HepG2 (cell line): ENCODE measurements at regions not wholly inside any gene's neighbourhood (a gene's known extent, or its start where the extent isn't known, plus 50 kb on each side); places are given as distances from the start of the nearest gene placed in this dataset.

Source experiments
- ATAC-seq: fragments of 200-7000 bp; cut with Tn5 transposase; 3 replicates; pipeline ENCODE4 v1.9.1; 2020; ENCODE audit warnings: mild to moderate bottlenecking, moderate library complexity
- BruUV-seq: library from RNA; stranded (reverse); fragments of 400-500 nt; replicated peaks from 2 replicates; lab custom pipeline; 2021; lab: Mats Ljungman, UMichigan
- CTCF ChIA-PET: fragments of 300-600 bp; formaldehyde crosslinking; extraction: SDS; loops from one replicate; lab custom pipeline; 2021; ENCODE audit warnings: low total read pairs, inconsistent platforms, low intra/inter-chr PET ratio; lab: Yijun Ruan, JAX
- POLR2A ChIA-PET: fragments of 350-600 bp; sonication (Branson Sonifier 250); formaldehyde crosslinking; loops from one replicate; lab custom pipeline; 2020; ENCODE audit warnings: antibody characterized with exemption, inconsistent platforms; lab: Yijun Ruan, JAX
- DNase-seq: peaks from one replicate; pipeline ENCODE4 v3.0.0-alpha.2; 2015; ENCODE audit warnings: low spot score
- FAIRE-seq: peaks from 3 replicates; lab custom pipeline; 2011; peaks lifted over from hg19 to GRCh38; lab: Jason Lieb, UNC
- H2AFZ ChIP-seq: one replicate; pipeline ENCODE4 v1.6.1; 2011; ENCODE audit warnings: low read length, inconsistent platforms
- H3K27ac ChIP-seq: fragments of 300-600 bp; 3 replicates; pipeline ENCODE4 v1.8.0; 2011; ENCODE audit warnings: mixed run types, mild to moderate bottlenecking, mixed read lengths, low read length, inconsistent platforms; ENCODE audit not compliant: insufficient read depth; ENCODE audit errors: extremely low read length
- H3K27me3 ChIP-seq, 2 experiments: fragments of 200-600 bp in 1 of 2; 2 replicates in 1 of 2; 3 replicates in 1 of 2; pipeline versions ENCODE4 v1.6.0 to v1.8.0; 2011; ENCODE audit warnings: low read length in 2 of 2, mild to moderate bottlenecking in 2 of 2, moderate library complexity in 2 of 2, inconsistent platforms in 1 of 2; ENCODE audit not compliant: insufficient read depth in 2 of 2, control insufficient read depth in 1 of 2
- H3K36me3 ChIP-seq, 2 experiments: fragments of 200-600 bp in 1 of 2; replicated peaks in 1 of 2; 2 replicates in 1 of 2; 3 replicates in 1 of 2; pipeline versions ENCODE4 v1.5.1 to v1.8.0; 2011; ENCODE audit warnings: low read length in 2 of 2, inconsistent platforms in 1 of 2; ENCODE audit not compliant: insufficient read depth in 2 of 2, control insufficient read depth in 1 of 2
- H3K4me1 ChIP-seq: 2 replicates; pipeline ENCODE4 v1.5.1; 2012; ENCODE audit warnings: low read length, inconsistent platforms; ENCODE audit not compliant: insufficient read depth
- H3K4me2 ChIP-seq: 2 replicates; pipeline ENCODE4 v1.6.0; 2011; ENCODE audit warnings: low read depth, low read length, inconsistent platforms
- H3K4me3 ChIP-seq, 3 experiments: fragments of 200-600 bp in 1 of 3; sonication (generic), shearing (Covaris generic) in 1 of 3; replicated peaks in 1 of 3; 2 replicates each; pipeline ENCODE4 v1.5.1; 2011 to 2016; ENCODE audit warnings: low read length in 3 of 3, inconsistent platforms in 2 of 3, low read depth in 2 of 3, mild to moderate bottlenecking in 2 of 3, control low read depth in 1 of 3, mixed read lengths in 1 of 3; ENCODE audit not compliant: insufficient read depth in 1 of 3
- H3K79me2 ChIP-seq: one replicate; pipeline ENCODE4 v1.6.1; 2011; ENCODE audit warnings: low read length, inconsistent platforms; ENCODE audit not compliant: insufficient read depth
- H3K9ac ChIP-seq: 2 replicates; pipeline ENCODE4 v1.6.0; 2011; ENCODE audit warnings: mild to moderate bottlenecking, low read depth, low read length, inconsistent platforms; ENCODE audit not compliant: insufficient read depth
- H3K9me3 ChIP-seq: 2 replicates; pipeline ENCODE4 v1.5.1; 2012; ENCODE audit warnings: mild to moderate bottlenecking, low read length
- H4K20me1 ChIP-seq: 2 replicates; pipeline ENCODE4 v1.6.0; 2011; ENCODE audit warnings: inconsistent platforms, mild to moderate bottlenecking, low read length, moderate library complexity; ENCODE audit not compliant: insufficient read depth
- BHLHE40 ChIP-seq: IDR thresholded peaks from 2 replicates; pipeline ENCODE4 v1.6.1; 2011; ENCODE audit warnings: low read length, improper control_type of control experiment
- CEBPB ChIP-seq: IDR thresholded peaks from 2 replicates; pipeline ENCODE4 v1.6.1; 2011; ENCODE audit warnings: low read depth, low read length, improper control_type of control experiment, borderline replicate concordance
- CTCF ChIP-seq: sonication (generic); formaldehyde crosslinking; IDR thresholded peaks from 2 replicates; pipeline ENCODE4 v1.5.0; 2020; ENCODE audit warnings: mild to moderate bottlenecking, missing genetic modification reagents, moderate library complexity
- FOSL2 ChIP-seq: sonication (generic); formaldehyde crosslinking; IDR thresholded peaks from 2 replicates; pipeline ENCODE4 v1.4.0; 2020; ENCODE audit warnings: missing genetic modification reagents
- GZF1 ChIP-seq: sonication (generic); formaldehyde crosslinking; IDR thresholded peaks from 2 replicates; pipeline ENCODE4 v1.5.1; 2020; ENCODE audit warnings: mild to moderate bottlenecking, missing genetic modification reagents
- HMGXB4 ChIP-seq, 2 experiments: sonication (generic) in 1 of 2; formaldehyde crosslinking in 1 of 2; IDR thresholded peaks; 2 replicates each; pipeline versions ENCODE4 v1.4.0 to v1.6.1; 2018 to 2020; ENCODE audit warnings: missing genetic modification reagents in 2 of 2, borderline replicate concordance in 1 of 2, low read depth in 1 of 2, mild to moderate bottlenecking in 1 of 2, missing biosample characterization in 1 of 2
- MXD4 ChIP-seq: IDR thresholded peaks from 2 replicates; pipeline ENCODE4 v1.6.1; 2016; ENCODE audit warnings: mild to moderate bottlenecking, missing biosample characterization, missing genetic modification reagents
- PPARG ChIP-seq: conservative IDR thresholded peaks from 2 replicates; pipeline ENCODE4 v1.6.1; 2016; ENCODE audit warnings: missing biosample characterization, missing genetic modification reagents
- RAD21 ChIP-seq: fragments of 450-650 bp; formaldehyde crosslinking; IDR thresholded peaks from 2 replicates; pipeline ENCODE4 v1.5.0; 2020; ENCODE audit warnings: mild to moderate bottlenecking
- SMC3 ChIP-seq: IDR thresholded peaks from 2 replicates; pipeline ENCODE4 v1.6.1; 2011; ENCODE audit warnings: low read length, improper control_type of control experiment
- ZNF704 ChIP-seq: sonication (generic); formaldehyde crosslinking; IDR thresholded peaks from 2 replicates; pipeline ENCODE4 v1.8.1; 2023; ENCODE audit warnings: mild to moderate bottlenecking, inconsistent platforms, moderate library complexity, missing genetic modification reagents, borderline replicate concordance
- WGBS: methylation state at CpG from one replicate; pipeline ENCODE4 v1.1.6; 2017; ENCODE audit warnings: low lambda C conversion rate; 5-methylcytosine and 5-hydroxymethylcytosine counted together
- in situ Hi-C: cut with HindIII; loops from 2 replicates; pipeline ENCODE4 v1.10.0; 2017; ENCODE audit warnings: low pct_unique_long_range_greater_than_20kb; ENCODE audit not compliant: extremely low pct_ligation_motif_present
- intact Hi-C: fragments of 100-400 bp; cut with micrococcal nuclease; formaldehyde crosslinking; loops from one replicate; pipeline ENCODE4 v1.10.0; 2022; ENCODE audit not compliant: unreplicated experiment
- TF ChIP-seq, protein P1 (sequence below): IDR thresholded peaks from 2 replicates; pipeline ENCODE4 v1.4.0; 2020; ENCODE audit warnings: mild to moderate bottlenecking, missing genetic modification reagents
- TF ChIP-seq, protein P2 (sequence below): IDR thresholded peaks from 2 replicates; pipeline ENCODE4 v1.6.1; 2016; ENCODE audit warnings: missing genetic modification reagents, missing compliant biosample characterization

DNA sequence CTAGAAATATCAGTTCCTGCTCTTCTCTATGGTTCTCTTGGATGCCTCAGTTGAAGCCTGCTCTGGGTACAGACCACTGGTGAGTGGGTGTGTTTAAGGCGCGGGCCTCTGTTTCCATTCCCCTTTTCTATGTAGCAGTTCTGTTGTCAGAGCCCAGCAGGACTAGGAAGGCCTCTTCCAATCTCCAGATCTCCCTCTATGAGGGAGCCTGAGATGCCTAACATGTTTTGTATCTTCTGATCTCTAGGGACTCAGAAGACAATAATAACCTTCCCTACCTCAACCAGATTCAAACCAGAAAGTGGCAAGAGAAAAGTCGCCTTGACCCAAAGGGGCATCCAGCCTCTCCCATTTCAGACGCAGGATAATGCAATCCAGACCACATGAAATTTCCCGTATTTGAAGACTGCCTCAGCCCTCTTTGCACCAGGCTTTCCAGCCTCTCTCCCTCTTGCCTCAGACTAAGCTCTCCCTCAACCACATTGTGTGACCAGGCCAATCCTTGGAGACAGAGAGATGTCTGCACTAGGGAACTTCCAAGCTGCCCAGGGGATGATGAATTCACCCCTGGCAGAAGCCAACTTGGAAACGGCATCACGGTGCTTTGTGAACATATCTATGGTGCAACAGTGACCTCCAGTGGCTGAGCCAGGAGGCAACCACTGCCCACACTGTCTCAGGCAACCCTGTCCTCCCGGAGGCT is 150.1 kb upstream of the UBASH3B start:
- intact Hi-C loops, result loop anchor here (1.0 to 5.0 kb wide), 5 partner anchors 211 to 914 kb away; no protein-coding TSS in a partner anchor
- WGBS, result 19% methylated on average over 7 of the region's 8 CpGs
- H2AFZ ChIP-seq, result no peak overlapping the region
- DNase-seq (peak; percentile 42), FAIRE-seq (peak; percentile 83), ATAC-seq (peak; percentile 99)
- H3K4me3 ChIP-seq, result no peak overlapping the region
- in situ Hi-C loops, result loop anchor here (5.0 kb wide), 2 partner anchors 288 to 853 kb away; no protein-coding TSS in a partner anchor
- no peak overlapping the region for H3K27ac ChIP-seq
- no peaks in the 10 kb centered on the region for H3K9me3 ChIP-seq
- no peak overlapping the region for H3K9ac ChIP-seq
- H3K79me2 ChIP-seq, result no peaks in the 10 kb centered on the region
- no peak overlapping the region for H3K4me2 ChIP-seq
- ChIA-PET POLR2A (interaction anchor here (1.2 kb wide), 1 partner anchor 850 kb away, joined by 3 read pairs; no protein-coding TSS in a partner anchor), CTCF (interaction anchor here (1.4 to 4.9 kb wide), 3 partner anchors 290 to 850 kb away, joined by 4 to 53 read pairs (median 19); no protein-coding TSS in a partner anchor)
- no peaks in the 10 kb centered on the region for H3K36me3 ChIP-seq
- BruUV-seq, result no TSS peak
- H3K27me3 ChIP-seq, result no peaks in the 10 kb centered on the region; a peak in 1 of 5 replicates
- peaks cover 6% of the 10 kb centered on the region; the same call in 1 of the 2 replicates for H3K4me1 ChIP-seq
- no peaks in the 10 kb centered on the region for H4K20me1 ChIP-seq
- peak; percentile 93 for TF ChIP-seq CTCF (CRISPR knock-in tag)
- TF ChIP-seq HMGXB4 (CRISPR knock-in tag; IDR thresholded peaks at IDR 0.05; ENCODE audit: borderline replicate concordance in 1 of 2, low read depth in 1 of 2), result peak in 1 of 2 experiments; percentile 27; a peak in 1 of 4 replicates
- TF ChIP-seq, protein P1, sequence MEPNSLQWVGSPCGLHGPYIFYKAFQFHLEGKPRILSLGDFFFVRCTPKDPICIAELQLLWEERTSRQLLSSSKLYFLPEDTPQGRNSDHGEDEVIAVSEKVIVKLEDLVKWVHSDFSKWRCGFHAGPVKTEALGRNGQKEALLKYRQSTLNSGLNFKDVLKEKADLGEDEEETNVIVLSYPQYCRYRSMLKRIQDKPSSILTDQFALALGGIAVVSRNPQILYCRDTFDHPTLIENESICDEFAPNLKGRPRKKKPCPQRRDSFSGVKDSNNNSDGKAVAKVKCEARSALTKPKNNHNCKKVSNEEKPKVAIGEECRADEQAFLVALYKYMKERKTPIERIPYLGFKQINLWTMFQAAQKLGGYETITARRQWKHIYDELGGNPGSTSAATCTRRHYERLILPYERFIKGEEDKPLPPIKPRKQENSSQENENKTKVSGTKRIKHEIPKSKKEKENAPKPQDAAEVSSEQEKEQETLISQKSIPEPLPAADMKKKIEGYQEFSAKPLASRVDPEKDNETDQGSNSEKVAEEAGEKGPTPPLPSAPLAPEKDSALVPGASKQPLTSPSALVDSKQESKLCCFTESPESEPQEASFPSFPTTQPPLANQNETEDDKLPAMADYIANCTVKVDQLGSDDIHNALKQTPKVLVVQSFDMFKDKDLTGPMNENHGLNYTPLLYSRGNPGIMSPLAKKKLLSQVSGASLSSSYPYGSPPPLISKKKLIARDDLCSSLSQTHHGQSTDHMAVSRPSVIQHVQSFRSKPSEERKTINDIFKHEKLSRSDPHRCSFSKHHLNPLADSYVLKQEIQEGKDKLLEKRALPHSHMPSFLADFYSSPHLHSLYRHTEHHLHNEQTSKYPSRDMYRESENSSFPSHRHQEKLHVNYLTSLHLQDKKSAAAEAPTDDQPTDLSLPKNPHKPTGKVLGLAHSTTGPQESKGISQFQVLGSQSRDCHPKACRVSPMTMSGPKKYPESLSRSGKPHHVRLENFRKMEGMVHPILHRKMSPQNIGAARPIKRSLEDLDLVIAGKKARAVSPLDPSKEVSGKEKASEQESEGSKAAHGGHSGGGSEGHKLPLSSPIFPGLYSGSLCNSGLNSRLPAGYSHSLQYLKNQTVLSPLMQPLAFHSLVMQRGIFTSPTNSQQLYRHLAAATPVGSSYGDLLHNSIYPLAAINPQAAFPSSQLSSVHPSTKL (CRISPR knock-in tag), result 0 out of 2 replicates have a peak, but pooled peaks have one; percentile 10
- no peak for TF ChIP-seq PPARG (CRISPR knock-in tag)
- TF ChIP-seq BHLHE40, result peak; percentile 30; the same call in 1 of the 2 replicates
- TF ChIP-seq, protein P2, sequence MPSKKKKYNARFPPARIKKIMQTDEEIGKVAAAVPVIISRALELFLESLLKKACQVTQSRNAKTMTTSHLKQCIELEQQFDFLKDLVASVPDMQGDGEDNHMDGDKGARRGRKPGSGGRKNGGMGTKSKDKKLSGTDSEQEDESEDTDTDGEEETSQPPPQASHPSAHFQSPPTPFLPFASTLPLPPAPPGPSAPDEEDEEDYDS (CRISPR knock-in tag), result 0 out of 2 replicates have a peak, but pooled peaks have one; percentile 19
- 0 out of 2 replicates have a peak, but pooled peaks have one; percentile 20 for TF ChIP-seq MXD4 (CRISPR knock-in tag)
- peak; percentile 88 for TF ChIP-seq SMC3
- 0 out of 2 replicates have a peak, but pooled peaks have one; percentile 5 for TF ChIP-seq FOSL2 (CRISPR knock-in tag)
- TF ChIP-seq CEBPB, result 0 out of 2 replicates have a peak, but pooled peaks have one; percentile 32
- TF ChIP-seq GZF1 (CRISPR knock-in tag), result no peak
- TF ChIP-seq RAD21 (CRISPR knock-in tag), result peak; percentile 85
- no peak for TF ChIP-seq ZNF704
